HCT116 (cell line): ENCODE measurements at regions not wholly inside any gene's neighbourhood (a gene's known extent, or its start where the extent isn't known, plus 50 kb on each side); places are given as distances from the start of the nearest gene placed in this dataset.

Experiments used
- EZH2 ChIP-seq: fragments of 200-600 bp; sonication (generic); IDR thresholded peaks from 2 replicates; pipeline ENCODE4 v1.6.1; 2017; ENCODE audit warnings: antibody characterized with exemption, mixed run types
- JUND ChIP-seq: IDR thresholded peaks from 2 replicates; pipeline ENCODE4 v1.6.1; 2012
- POLR2A ChIP-seq: IDR thresholded peaks from 2 replicates; pipeline ENCODE4 v1.7.0; 2011; ENCODE audit warnings: borderline replicate concordance; ENCODE audit not compliant: insufficient read depth, insufficient read length; ENCODE audit errors: extremely low read depth
- POLR2AphosphoS5 ChIP-seq: IDR thresholded peaks from 2 replicates; pipeline ENCODE4 v1.6.1; 2011; ENCODE audit warnings: mild to moderate bottlenecking, low read depth, low read length, moderate library complexity
- SRF ChIP-seq: IDR thresholded peaks from 2 replicates; pipeline ENCODE4 v1.6.1; 2012; ENCODE audit warnings: low read depth
- TCF7L2 ChIP-seq: IDR thresholded peaks from 2 replicates; pipeline ENCODE4 v1.7.0; 2011; ENCODE audit warnings: borderline replicate concordance, inconsistent platforms; ENCODE audit not compliant: insufficient read depth, insufficient read length; ENCODE audit errors: extremely low read depth
- ZFX ChIP-seq: fragments of 450-650 bp; IDR thresholded peaks from 2 replicates; pipeline ENCODE4 v1.6.1; 2017
- TF ChIP-seq, protein P1 (sequence below), 3 experiments: fragments of 200-600 bp in 1 of 3; sonication (generic) in 1 of 3; IDR thresholded peaks in 2 of 3; conservative IDR thresholded peaks in 1 of 3; 2 replicates each; pipeline ENCODE4 v1.5.1; 2012 to 2017; ENCODE audit warnings: low read depth in 2 of 3, low read length in 2 of 3, antibody characterized with exemption in 1 of 3, borderline replicate concordance in 1 of 3, control low read depth in 1 of 3, mild to moderate bottlenecking in 1 of 3, mixed read lengths in 1 of 3, mixed run types in 1 of 3, moderate library complexity in 1 of 3; ENCODE audit not compliant: insufficient read depth in 1 of 3
- TF ChIP-seq, protein P2 (sequence below): IDR thresholded peaks from 2 replicates; pipeline ENCODE4 v1.6.1; 2012; ENCODE audit warnings: low read depth
- TF ChIP-seq, protein P3 (sequence below): IDR thresholded peaks from 2 replicates; pipeline ENCODE4 v1.6.1; 2012

DNA sequence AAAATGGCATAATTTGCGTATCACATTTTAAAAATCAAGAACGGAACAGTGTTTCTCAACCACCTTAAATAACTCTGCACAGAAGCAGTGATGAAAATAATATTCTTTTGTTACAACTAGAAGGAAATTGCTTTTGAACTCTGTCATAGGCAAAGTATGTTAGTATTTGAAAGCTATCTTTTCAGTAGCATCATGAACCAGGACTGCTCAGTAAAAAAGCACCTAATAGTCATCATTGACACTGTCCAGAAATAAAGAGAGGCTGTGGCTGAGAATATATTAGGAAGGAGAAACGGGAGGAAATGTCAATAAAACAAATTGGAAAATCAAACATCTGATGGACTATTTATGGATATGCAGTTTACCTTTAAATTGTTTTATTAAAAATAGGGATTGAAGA lies 237.2 kb upstream of the AKR1E2 start:
- TF ChIP-seq, protein P1, sequence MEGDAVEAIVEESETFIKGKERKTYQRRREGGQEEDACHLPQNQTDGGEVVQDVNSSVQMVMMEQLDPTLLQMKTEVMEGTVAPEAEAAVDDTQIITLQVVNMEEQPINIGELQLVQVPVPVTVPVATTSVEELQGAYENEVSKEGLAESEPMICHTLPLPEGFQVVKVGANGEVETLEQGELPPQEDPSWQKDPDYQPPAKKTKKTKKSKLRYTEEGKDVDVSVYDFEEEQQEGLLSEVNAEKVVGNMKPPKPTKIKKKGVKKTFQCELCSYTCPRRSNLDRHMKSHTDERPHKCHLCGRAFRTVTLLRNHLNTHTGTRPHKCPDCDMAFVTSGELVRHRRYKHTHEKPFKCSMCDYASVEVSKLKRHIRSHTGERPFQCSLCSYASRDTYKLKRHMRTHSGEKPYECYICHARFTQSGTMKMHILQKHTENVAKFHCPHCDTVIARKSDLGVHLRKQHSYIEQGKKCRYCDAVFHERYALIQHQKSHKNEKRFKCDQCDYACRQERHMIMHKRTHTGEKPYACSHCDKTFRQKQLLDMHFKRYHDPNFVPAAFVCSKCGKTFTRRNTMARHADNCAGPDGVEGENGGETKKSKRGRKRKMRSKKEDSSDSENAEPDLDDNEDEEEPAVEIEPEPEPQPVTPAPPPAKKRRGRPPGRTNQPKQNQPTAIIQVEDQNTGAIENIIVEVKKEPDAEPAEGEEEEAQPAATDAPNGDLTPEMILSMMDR (IDR thresholded peaks at IDR 0.05 in 2 of 3, conservative IDR thresholded peaks at IDR 0.05 in 1 of 3; ENCODE audit: borderline replicate concordance in 1 of 3, insufficient read depth in 1 of 3, low read depth in 2 of 3, low read length in 2 of 3), result no peak
- TF ChIP-seq POLR2A, result no peak
- no peak for TF ChIP-seq EZH2
- no peak for TF ChIP-seq TCF7L2
- TF ChIP-seq, protein P2, sequence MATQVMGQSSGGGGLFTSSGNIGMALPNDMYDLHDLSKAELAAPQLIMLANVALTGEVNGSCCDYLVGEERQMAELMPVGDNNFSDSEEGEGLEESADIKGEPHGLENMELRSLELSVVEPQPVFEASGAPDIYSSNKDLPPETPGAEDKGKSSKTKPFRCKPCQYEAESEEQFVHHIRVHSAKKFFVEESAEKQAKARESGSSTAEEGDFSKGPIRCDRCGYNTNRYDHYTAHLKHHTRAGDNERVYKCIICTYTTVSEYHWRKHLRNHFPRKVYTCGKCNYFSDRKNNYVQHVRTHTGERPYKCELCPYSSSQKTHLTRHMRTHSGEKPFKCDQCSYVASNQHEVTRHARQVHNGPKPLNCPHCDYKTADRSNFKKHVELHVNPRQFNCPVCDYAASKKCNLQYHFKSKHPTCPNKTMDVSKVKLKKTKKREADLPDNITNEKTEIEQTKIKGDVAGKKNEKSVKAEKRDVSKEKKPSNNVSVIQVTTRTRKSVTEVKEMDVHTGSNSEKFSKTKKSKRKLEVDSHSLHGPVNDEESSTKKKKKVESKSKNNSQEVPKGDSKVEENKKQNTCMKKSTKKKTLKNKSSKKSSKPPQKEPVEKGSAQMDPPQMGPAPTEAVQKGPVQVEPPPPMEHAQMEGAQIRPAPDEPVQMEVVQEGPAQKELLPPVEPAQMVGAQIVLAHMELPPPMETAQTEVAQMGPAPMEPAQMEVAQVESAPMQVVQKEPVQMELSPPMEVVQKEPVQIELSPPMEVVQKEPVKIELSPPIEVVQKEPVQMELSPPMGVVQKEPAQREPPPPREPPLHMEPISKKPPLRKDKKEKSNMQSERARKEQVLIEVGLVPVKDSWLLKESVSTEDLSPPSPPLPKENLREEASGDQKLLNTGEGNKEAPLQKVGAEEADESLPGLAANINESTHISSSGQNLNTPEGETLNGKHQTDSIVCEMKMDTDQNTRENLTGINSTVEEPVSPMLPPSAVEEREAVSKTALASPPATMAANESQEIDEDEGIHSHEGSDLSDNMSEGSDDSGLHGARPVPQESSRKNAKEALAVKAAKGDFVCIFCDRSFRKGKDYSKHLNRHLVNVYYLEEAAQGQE, result no peak
- no peak for TF ChIP-seq JUND
- TF ChIP-seq, protein P3, sequence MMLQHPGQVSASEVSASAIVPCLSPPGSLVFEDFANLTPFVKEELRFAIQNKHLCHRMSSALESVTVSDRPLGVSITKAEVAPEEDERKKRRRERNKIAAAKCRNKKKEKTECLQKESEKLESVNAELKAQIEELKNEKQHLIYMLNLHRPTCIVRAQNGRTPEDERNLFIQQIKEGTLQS, result no peak
- no peak for TF ChIP-seq SRF
- TF ChIP-seq POLR2AphosphoS5, result no peak
- no peak for TF ChIP-seq ZFX
